8988T (cell line): ENCODE measurements at regions not wholly inside any gene's neighbourhood (a gene's known extent, or its start where the extent isn't known, plus 50 kb on each side); places are given as distances from the start of the nearest gene placed in this dataset.
"Not testable (repeated sequence)": the region's sequence is repeated elsewhere in the genome, so short reads cannot be mapped to it uniquely, and the experiment has no call there.

Experiments used
- DNase-seq: peaks from one replicate; pipeline ENCODE4 v3.0.0; 2011

DNA sequence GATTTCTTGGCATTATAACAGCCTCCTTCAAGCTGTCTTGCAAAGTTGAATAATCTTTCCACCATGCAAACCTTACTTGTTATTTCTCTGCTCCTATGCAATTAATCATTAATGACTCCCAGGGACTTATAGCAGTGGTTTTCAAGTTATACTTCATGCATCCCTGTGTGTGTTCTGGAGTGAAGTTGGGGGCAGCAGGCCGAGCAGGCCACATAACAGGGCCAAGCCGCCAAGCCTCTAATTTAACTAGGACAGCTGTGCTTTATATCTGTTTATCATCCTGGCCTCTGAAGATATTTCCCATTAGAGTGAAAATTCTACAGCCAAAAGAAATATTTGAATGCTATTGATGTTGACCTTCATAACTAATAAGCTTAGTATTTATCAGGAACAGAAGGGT lies 133.5 kb upstream of the PAK3 start:
- no peak for DNase-seq

DNA sequence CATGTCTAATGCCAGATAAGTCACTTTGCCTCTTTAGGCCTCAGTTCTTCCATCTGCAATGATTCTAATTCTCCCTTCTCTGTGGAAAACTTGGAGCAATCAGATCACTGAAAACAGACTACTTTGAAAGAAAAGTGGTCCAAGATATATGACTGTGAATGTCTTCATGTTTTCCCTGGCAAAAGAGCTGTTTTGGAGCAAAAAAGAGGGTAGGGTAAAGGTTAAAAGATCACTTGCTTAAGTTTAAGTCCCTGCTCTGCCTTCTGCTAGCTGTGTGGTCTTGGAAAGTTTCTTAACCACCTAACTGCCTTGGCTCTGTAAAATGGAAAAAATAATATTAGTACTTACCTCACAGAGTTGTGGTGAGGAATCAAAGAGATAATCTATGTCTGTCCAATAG lies 140.3 kb upstream of the PAK3 start:
- DNase-seq: no peak

DNA sequence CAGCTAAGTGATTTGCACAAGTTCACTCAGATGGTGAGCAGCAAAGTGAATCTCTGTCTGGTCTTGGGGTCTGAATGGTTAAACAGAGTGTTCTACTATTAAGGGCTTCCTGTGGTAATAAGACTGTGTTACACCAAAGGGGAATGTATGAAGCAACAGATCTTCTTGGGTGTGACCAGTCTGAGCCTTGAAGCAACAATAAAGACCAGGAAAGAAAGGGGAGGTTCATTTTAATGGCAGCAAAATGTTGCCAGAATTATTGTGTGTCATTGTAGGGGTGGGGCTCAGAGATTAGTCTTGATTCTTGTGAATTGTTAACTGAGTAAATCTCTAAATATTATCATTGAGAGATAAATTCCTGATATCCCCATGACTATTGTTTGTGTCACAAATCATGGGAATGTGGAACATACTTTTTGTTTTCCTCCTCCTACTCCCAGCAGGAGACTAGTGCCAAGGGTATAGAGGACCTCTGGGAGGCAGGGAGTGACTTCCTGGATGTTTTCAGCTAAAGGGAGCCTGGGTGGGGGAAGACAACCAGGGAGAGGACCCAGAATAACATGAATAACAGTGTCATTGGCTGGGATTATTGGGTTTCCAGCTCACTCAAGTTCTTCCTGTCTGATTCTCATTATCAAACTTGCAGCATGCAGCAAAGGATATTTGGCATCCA lies 141.4 kb upstream of the PAK3 start:
- no peak for DNase-seq

DNA sequence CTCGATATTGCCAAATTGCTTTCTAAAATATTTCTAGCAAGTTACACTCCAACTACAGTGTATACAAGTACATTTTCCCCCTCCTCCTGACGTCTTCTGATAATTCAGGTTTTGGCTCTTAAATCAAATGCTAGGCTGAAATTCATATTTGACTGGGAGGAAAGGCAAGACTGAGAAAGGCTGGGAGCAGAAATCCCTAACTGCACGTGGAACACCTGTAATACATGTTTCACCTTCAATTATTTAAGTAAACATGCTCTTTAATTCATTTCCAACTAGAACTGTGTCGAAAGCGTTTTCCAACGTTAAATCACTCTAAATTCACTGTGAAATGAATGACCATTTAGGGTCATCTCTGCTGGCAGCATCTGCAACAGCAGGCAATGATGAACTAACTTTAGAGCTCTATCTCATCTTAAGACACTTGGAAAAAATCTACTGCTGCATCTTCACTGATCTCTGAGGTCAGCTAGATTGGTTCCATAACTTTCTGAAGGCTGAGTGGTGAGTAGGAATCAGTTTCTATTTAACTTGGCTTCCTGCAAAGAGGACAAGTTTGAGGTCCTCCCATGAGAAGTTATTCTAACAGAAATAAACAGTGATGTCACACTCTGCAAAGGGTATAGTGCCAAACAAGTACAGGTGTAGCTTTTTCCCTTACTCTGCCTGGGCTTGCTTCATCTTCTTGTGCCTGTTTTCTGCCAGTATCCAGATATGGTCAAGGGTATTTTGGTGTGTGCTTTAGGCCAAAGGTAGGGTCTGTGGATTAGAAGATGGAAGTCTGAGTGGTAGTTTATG lies 144.3 kb upstream of the PAK3 start:
- no peak for DNase-seq

DNA sequence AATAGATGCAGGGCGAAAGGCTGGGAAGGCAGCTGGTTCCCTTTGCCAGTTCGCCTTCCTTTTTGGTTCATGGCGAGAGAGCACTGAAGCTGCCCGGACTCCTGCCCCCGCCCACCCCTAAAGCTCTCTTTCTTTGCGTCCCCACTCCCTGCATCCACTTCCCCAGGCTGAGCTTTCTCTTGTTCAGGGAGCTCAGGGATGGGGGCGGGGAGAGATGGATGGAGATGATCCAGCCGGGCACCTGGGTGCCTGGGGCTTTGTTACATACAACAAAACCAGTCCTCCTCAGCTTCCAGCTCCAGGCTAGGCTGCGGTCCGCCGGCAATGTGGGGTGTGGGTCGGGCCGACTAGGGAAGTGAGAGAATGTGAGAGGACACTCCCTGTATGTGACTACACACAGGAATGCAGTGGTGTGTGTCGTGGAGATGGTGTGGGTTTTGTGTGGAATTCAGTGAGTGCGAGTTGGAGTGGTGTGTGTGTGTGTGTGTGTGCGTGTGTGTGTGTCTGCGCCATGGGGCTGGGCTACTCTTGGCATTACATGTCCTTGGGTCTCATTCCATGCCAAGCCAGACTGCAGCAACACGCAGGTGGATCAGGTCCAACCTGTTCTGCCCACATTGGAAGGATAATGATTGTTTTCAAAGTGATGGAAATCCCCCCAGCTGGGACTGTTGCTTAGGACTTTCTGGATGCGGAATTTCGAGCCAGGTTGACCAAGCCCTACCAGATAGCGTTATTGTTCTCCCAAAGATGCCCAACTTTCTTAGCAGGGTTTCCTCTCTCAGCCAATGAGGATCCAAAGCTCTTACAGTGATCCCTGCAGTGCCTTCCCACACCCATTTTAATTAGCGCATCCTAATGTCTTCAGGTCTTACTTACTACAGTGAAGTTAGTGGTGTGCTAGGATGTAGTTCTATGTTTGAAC lies 149.4 kb upstream of the CHRDL1 start:
- DNase-seq: no peak

DNA sequence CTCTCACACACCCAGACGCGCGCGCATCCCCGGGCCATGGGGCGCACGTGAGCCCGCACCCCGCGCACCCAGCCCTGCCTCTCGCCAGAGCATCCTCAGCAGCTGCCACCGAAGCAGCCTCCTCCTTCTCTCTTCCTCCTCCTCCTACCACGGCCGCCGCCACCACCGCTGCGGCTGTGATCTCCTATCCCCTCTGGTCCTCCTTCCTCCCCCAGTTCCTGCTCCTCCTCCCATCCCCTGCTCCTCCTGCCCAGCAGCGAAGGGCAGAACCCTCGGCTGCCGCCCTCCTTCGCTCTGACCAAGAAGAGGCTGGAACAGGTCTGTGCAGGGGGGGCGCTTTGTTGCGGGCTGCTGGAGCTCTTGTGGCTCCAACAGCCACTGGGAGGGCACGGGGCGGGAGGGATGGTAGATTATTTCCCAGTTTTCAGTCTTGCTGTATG lies 148.7 kb upstream of the CHRDL1 start:
- peak; percentile 14 for DNase-seq

DNA sequence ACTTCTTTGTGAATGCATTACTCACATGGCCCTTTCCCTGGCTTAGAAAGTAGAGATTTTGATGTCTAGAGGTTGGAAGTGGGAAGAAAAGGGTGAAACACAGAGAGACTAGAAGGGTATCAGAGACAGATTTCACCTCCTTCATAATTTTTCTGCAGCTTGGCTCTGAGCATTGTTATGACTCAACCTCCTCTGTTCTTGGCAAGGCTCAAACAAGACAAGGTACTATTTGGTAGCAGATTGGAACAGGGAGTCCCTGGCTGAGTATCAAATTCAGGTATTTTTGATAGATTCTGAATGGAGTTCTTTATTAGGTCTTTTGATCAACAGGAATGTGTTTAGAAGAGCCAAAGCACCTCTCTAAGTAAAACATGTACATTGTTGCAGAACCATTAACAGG lies 146.3 kb upstream of the CHRDL1 start:
- no peak for DNase-seq

DNA sequence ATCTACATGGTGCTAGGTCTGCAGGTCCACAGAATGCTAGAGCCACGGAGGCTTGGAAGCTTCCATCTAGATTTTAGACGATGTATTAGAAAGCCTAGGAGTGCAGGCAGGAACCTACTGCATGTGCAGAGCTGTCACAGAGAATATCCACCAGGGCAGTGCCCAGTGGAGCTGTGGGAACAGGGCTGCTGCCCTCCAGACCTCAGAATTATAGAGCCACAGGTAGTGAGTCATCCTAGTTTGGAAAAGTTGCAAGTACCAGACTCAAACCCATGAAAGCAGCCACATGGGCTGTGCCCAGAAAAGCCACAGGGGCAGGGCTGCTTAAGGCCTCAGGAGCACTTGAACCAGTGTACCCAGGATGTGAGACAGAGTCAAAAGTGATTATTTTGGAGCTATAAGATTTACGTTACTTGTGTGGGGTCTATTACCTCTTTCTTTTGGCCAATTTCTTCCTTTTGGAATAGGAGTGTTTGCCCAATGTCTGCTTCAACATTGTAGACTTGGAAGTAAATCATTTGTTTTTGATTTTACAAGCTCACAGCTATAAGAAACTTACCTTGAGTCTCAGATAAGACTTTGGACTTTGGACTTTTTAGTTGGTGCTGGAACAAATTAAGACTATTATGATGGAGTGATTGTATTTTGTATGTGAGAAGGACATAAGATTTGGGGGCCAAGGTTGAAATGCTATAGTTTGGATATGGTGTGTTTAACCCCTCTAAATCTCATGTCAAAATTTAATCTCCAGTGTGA lies 143.5 kb upstream of the CHRDL1 start:
- DNase-seq: no peak

DNA sequence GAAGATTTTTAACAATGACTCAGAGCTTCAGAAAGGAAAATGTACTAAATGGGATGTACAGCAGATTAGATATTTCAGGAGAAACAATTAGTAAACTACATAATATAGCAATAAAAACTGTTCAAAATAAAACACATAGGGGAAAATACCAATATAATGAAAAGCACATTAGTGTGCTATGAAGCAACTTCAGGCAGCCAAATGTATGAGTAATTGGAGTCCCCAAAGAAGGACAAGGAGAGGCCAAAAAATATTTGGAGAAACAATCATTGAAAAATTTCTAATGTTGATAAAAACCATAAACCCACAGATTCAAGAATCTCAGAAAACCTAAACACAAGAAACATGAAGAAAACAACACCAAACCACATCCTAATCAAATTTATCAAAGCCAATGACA lies 129.3 kb upstream of the CHRDL1 start:
- DNase-seq: no peak

DNA sequence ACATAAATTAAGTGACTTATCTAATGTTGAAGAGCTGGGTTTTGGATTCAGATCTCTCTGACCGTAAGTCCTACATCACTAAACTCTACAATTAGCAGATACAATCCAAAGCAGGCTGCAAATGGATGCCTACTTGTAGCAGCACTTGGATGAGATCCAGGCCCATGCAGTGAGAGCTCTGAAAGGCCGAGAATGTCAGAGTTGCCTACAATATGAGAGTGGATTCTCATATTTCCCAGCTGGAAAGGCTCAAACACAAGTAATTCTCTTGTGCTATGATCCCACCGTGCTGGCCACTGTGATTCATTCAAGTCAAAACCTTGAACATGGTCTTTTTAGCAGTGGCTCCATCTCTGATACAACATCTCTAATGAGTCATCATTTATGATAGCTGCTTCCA lies 125.4 kb upstream of the CHRDL1 start:
- DNase-seq: no peak

DNA sequence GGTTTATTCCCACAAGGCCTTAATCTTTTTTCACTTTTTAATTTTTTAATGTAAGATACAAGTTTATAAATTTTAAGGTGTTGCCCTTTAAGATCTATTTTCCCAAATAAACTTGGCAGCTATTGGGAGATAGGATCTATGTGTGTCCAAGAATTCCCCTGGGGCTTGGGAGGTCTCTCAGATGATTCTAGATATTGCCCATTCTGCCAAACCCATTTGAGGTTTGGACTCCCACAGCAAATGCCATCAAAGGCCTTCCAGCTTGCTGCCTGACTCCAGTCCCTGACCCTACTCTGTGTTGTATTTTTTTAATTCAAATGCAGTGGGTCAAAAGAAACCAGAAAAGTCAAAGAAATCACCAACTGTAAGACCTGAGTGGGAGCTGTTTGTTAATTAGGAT lies 120.0 kb upstream of the CHRDL1 start:
- no peak for DNase-seq

DNA sequence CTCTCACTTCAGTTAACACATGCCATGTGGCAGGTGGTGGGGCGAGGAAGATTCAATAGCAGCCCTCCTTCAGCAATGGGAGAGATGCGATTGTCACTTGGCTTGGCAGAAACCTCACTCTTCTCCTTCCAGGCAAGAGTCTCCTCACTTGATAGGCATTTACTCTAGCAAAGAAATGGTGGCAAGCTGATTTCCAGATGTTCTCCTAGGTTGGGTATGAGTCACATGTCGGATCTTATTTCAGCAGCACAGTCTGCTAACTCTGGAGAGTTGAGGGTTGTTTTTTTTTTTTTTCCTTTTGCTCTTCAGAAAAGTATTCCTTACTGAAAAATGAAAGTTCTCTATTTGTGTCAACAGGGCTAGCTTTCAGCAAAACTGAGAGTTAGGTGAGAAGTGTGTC lies 119.5 kb upstream of the CHRDL1 start:
- DNase-seq: no peak

DNA sequence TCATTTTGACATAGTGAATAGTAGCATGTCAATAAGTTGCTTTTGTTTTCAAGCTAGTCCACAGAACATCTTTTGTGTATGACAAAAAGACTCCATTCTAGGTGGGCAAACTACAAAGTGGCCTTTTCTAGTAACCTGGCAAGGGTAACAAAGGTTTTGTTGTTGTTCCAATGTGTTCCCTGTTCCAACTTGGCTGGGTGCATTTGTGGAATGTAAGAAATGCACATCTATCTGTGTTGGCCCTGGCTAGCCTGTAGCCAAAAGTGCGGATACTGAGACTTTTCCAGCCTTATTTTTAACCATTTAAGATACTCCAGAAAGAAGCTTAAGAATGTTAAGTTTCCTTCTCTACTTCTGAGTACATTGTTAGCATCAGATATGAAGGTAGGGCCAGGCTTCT lies 118.7 kb upstream of the CHRDL1 start:
- no peak for DNase-seq

DNA sequence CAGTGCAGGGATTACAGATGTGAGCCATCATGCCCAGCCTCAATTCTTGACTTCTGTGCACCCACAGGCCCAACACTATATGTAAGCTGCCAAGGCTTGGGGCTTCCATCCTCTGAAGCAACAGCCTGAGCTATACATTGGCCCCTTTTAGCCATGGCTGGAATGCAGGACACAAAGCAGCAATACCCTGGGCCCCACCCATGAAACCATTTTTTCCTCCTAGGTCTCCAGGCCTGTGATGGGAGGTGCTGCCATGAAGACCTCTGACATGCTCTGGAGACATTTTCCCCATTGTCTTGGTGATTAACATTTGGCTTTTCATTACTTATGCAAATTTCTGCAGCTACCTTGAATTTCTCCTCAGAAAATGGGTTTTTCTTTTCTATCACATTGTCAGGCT lies 109.1 kb upstream of the CHRDL1 start:
- DNase-seq: not testable (repeated sequence)

DNA sequence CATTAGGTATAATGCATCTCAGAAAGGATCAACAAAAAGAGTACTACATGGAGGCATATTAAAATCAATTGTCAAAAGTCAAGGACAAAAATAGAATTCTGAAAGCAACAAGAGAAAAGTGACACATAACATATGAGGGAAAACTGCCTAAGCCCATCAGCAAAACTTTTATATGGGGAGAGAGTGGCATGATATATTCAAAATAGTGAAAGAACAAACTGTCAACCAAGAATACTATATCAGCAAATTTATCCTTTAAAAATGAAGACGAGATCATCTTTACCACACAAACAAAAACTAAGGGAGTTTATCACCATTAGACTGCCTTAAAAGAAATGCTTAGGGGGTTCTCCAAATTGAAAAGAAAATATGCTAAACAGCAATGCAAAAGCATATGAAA lies 86.4 kb upstream of the CHRDL1 start:
- no peak for DNase-seq

DNA sequence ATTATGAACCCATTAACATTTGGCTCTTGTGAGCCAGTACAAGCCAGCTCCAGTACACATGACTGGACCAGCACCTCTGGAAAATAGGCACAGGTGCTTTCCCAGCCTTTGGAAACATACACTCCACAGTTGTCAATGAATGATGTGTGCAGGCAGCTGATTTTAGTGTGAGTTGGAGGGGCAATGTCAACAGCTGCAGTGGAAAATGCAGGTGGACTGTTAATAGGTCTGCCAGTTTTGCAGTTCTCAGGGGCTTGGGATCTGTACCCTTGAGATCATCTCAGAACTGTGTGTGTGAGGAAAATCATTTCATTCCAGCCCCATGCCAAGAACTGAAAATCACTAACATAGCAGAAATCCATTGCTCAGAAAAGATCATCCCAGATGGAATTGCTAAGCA lies 81.7 kb upstream of the CHRDL1 start:
- DNase-seq: no peak

DNA sequence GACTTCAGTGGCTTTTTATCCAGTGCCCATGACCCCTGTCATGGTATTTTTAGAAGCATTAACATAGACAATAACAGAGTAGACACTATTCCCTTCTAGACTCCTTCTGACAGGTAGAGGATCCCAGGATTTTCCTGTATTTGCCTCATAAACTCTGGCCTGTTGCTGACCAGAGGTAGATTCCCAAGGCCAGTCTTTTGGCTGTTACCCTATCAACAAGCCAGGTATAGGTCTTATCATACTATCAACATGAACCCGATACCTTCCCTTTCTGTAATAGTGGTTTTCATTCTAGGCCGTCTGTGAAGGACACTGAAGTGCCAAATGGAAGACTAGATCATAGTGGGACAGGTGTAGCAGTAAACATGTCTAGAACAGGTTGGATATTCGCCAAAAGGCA lies 76.2 kb upstream of the CHRDL1 start:
- DNase-seq: no peak

DNA sequence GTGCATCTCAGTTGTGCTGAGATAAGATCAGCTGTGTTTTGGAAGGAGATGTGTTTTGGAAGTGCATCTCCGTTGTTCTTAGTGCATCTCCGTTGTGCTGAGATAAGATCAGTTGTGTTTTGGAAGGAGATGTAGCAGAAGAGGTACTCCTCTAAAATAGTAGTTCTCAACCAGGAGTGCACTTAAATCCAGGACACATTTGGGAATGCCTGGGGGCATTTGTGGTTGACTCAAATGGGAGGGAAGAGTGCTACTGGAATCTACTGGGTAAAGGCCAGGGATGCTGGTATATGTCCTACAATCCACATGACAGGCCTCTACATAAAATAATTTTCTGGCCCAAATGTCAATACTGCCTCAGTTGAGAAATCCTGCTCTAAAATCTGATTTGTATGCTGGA lies 70.8 kb upstream of the CHRDL1 start:
- no peak for DNase-seq

DNA sequence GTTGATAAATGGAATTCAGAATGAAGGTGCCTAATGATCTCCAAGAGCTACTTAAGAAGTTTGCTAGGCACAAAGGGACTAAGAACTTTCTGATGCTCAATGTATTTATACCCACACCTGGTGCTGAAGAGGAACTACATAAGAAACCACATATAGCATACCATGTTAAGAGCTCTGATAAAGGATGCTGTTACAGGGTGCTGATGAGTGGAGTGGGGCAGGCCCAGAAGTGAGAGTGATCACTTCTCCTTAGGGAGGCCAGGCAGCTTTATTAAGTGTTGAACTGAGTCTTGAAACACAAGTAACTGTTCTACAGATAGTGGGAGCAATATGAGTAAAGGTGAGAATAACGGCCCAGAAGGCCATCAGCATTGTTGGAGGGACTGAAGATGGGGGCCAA lies 68.3 kb upstream of the CHRDL1 start:
- DNase-seq: no peak

DNA sequence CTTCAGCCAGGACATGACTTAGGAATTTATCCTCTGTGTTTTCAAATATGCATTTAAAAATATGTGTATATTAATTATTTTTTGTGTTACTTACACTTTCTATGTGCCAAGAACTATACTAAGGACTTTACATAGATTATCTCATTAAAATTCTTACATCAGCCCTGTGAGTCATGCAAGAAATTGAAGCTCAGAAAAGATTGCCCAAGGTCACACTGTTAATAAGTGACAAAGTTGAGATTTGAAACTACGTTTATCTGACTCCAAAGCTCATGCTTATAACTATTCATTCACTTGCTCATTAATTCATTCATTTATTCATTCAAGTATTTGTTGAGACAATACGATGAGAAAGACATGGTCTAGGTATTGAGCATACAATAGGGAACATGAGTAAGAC lies 62.9 kb upstream of the CHRDL1 start:
- no peak for DNase-seq

DNA sequence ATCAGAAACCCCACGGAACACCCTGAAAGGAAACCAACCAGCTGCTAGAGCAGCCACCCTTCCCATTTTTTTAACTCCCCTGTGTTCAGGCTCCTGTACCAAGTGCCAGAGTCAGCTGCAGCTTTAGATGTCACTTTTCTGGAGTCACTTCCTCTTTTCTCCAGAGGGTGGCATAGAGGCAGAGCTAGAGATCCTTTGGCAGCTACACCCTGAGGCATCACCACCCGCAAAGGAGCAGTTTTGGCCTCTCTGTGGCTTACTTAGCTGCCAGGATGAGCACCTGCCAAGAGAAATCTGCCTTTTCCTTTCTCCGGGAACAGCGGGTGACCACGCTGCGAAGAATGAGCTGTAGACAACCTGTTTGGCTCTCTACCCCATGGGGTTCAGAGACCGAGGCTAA lies 58.0 kb upstream of the CHRDL1 start:
- DNase-seq: no peak

DNA sequence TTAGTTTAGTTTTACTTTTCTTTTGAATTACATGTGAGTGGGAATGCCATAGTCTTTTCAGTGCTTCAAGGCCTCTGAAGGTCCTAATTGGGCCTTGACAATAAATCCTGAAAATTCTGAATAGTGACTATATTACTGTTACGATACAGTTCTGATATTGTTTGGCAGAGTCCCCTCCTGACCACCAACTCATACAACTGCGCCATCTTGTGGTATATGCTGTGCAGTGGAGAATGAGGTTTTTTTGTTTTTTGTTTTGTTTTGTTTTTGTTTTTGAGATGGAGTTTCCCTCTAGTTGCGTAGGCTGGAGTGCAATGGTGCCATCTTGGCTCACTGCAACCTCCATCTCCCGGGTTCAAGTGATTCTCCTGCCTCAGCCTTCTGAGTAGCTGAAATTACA lies 56.6 kb upstream of the CHRDL1 start:
- DNase-seq: no peak

DNA sequence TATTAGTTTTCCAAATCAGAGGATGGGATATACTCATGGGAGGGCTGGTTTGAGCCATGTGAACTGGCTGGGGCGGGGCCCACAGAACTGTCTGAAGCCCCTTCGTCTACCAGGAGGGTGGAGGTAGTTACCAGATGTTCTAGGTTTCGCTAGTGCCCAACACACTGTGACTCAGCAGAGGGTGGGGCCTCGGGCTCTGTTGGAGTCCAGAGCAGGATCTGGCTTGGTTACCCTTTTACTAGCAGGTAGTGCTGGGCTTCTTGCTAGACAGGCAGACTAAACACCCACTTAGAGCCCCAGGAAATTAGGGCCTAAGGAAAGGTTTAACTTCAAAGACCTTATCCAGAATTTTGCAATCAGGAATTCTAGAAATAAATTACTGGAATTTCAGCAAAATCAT lies 56.2 kb upstream of the CHRDL1 start:
- no peak for DNase-seq
